IMR-90 (cell line): ENCODE measurements at regions not wholly inside any gene's neighbourhood (a gene's known extent, or its start where the extent isn't known, plus 50 kb on each side); places are given as distances from the start of the nearest gene placed in this dataset.

ENCODE experiments used
- ATAC-seq: fragments of 200-7000 bp; cut with Tn5 transposase; 2 replicates; pipeline ENCODE4 v1.9.1; 2020; ENCODE audit warnings: low read depth, mild to moderate bottlenecking, moderate library complexity
- BruUV-seq: library from RNA; stranded (reverse); fragments of 400-500 nt; replicated peaks from 2 replicates; lab custom pipeline; 2021; lab: Mats Ljungman, UMichigan
- CTCF ChIA-PET: fragments of 300-600 bp; formaldehyde crosslinking; extraction: SDS; loops from one replicate; lab custom pipeline; 2021; ENCODE audit warnings: antibody characterized with exemption; lab: Yijun Ruan, JAX
- POLR2A ChIA-PET: fragments of 300-600 bp; sonication (Branson Sonifier 250); formaldehyde crosslinking; loops from one replicate; lab custom pipeline; 2022; ENCODE audit warnings: antibody characterized with exemption; ENCODE audit not compliant: unreplicated experiment; lab: Charles Lee
- DNase-seq: peaks from one replicate; pipeline ENCODE4 v3.0.0; 2013
- H2AFZ ChIP-seq: replicated peaks from 2 replicates; pipeline ENCODE3; 2013; ENCODE audit warnings: low read length, mild to moderate bottlenecking; ENCODE audit not compliant: poor library complexity
- H2AK5ac ChIP-seq: 2 replicates; pipeline ENCODE4 v1.6.1; 2013; ENCODE audit warnings: low read depth, low read length, inconsistent platforms
- H2AK9ac ChIP-seq: replicated peaks from 2 replicates; pipeline ENCODE3; 2013; ENCODE audit warnings: mild to moderate bottlenecking, low read depth, low read length, moderate library complexity; ENCODE audit not compliant: poor library complexity
- H2BK120ac ChIP-seq: 2 replicates; pipeline ENCODE4 v1.6.1; 2013; ENCODE audit warnings: low read depth, low read length, inconsistent platforms
- H2BK15ac ChIP-seq: 3 replicates; pipeline ENCODE4 v1.6.1; 2013; ENCODE audit warnings: low read depth, low read length, inconsistent platforms
- H2BK20ac ChIP-seq: 2 replicates; pipeline ENCODE4 v1.6.1; 2013; ENCODE audit warnings: low read depth, mild to moderate bottlenecking, inconsistent platforms, low read length, moderate library complexity
- H2BK5ac ChIP-seq: 2 replicates; pipeline ENCODE4 v1.6.1; 2013; ENCODE audit warnings: mild to moderate bottlenecking, low read depth, low read length, inconsistent platforms; ENCODE audit not compliant: poor library complexity, severe bottlenecking
- H3K14ac ChIP-seq: replicated peaks from 2 replicates; pipeline ENCODE4 v1.6.1; 2013; ENCODE audit warnings: low read depth, low read length, inconsistent platforms
- H3K18ac ChIP-seq: 2 replicates; pipeline ENCODE4 v1.6.1; 2013; ENCODE audit warnings: low read depth, low read length, control low read depth
- H3K23ac ChIP-seq: 2 replicates; pipeline ENCODE4 v1.6.1; 2013; ENCODE audit warnings: low read depth, low read length, inconsistent platforms
- H3K27ac ChIP-seq: 2 replicates; pipeline ENCODE4 v1.5.1; 2013; ENCODE audit warnings: mild to moderate bottlenecking, control low read depth, low read length; ENCODE audit not compliant: insufficient read depth
- H3K27me3 ChIP-seq: 2 replicates; pipeline ENCODE4 v1.6.1; 2013; ENCODE audit warnings: low read length; ENCODE audit not compliant: control insufficient read depth, insufficient read depth
- H3K36me3 ChIP-seq: 2 replicates; pipeline ENCODE4 v1.6.1; 2013; ENCODE audit warnings: low read length, mixed read lengths; ENCODE audit not compliant: control insufficient read depth, insufficient read depth
- H3K4ac ChIP-seq: 2 replicates; pipeline ENCODE4 v1.6.1; 2013; ENCODE audit warnings: low read depth, low read length, inconsistent platforms
- H3K4me1 ChIP-seq: 2 replicates; pipeline ENCODE4 v1.6.1; 2013; ENCODE audit warnings: low read length, mixed read lengths; ENCODE audit not compliant: control insufficient read depth, insufficient read depth
- H3K4me2 ChIP-seq: 2 replicates; pipeline ENCODE4 v1.6.1; 2013; ENCODE audit warnings: low read depth, mild to moderate bottlenecking, control low read depth, low read length, moderate library complexity
- H3K4me3 ChIP-seq: 2 replicates; pipeline ENCODE4 v1.5.1; 2013; ENCODE audit warnings: low read depth, mild to moderate bottlenecking, control low read depth, low read length, moderate library complexity; ENCODE audit not compliant: insufficient read depth
- H3K56ac ChIP-seq: 2 replicates; pipeline ENCODE4 v1.6.1; 2013; ENCODE audit warnings: low read length, inconsistent platforms; ENCODE audit not compliant: insufficient read depth; ENCODE audit errors: extremely low read depth
- H3K79me1 ChIP-seq, 2 experiments: 2 replicates each; pipeline ENCODE4 v1.6.1; 2013; ENCODE audit warnings: low read length in 2 of 2, inconsistent platforms in 1 of 2, low read depth in 1 of 2
- H3K9ac ChIP-seq: 2 replicates; pipeline ENCODE4 v1.6.1; 2013; ENCODE audit warnings: low read depth, low read length, control low read depth
- H3K9me1 ChIP-seq: 2 replicates; pipeline ENCODE4 v1.6.1; 2013; ENCODE audit warnings: low read length, inconsistent platforms; ENCODE audit not compliant: insufficient read depth
- H3K9me3 ChIP-seq: 2 replicates; pipeline ENCODE4 v1.6.1; 2013; ENCODE audit warnings: low read length; ENCODE audit not compliant: control insufficient read depth, insufficient read depth
- H4K20me1 ChIP-seq: 2 replicates; pipeline ENCODE4 v1.6.1; 2013; ENCODE audit warnings: low read length, inconsistent platforms; ENCODE audit not compliant: insufficient read depth
- H4K5ac ChIP-seq: 2 replicates; pipeline ENCODE4 v1.6.1; 2013; ENCODE audit warnings: mild to moderate bottlenecking, low read depth, low read length, control low read depth
- H4K8ac ChIP-seq, 2 experiments: 2 replicates each; pipeline ENCODE4 v1.6.1; 2013; ENCODE audit warnings: low read depth in 2 of 2, low read length in 2 of 2, control low read depth in 1 of 2, inconsistent platforms in 1 of 2
- H4K91ac ChIP-seq: 2 replicates; pipeline ENCODE4 v1.6.1; 2013; ENCODE audit warnings: low read depth, low read length, inconsistent platforms; ENCODE audit not compliant: insufficient read depth
- BHLHE40 ChIP-seq: fragments of 150-350 bp; IDR thresholded peaks from 2 replicates; pipeline ENCODE4 v1.6.1; 2016; ENCODE audit warnings: mild to moderate bottlenecking, low read depth, low read length
- CEBPB ChIP-seq: IDR thresholded peaks from 2 replicates; pipeline ENCODE4 v1.6.1; 2012; ENCODE audit warnings: low read depth, low read length, improper control_type of control experiment
- CHD1 ChIP-seq: IDR thresholded peaks from 2 replicates; pipeline ENCODE4 v1.6.1; 2012; ENCODE audit warnings: low read depth, low read length, improper control_type of control experiment
- CTCF ChIP-seq: conservative IDR thresholded peaks from 2 replicates; pipeline ENCODE4 v1.5.1; 2012; ENCODE audit warnings: mild to moderate bottlenecking, low read depth, low read length, improper control_type of control experiment
- ELK1 ChIP-seq: fragments of 150-350 bp; IDR thresholded peaks from 2 replicates; pipeline ENCODE4 v1.6.1; 2016; ENCODE audit warnings: low read depth, mild to moderate bottlenecking, low read length, moderate library complexity, borderline replicate concordance
- FOS ChIP-seq: fragments of 150-350 bp; IDR thresholded peaks from 2 replicates; pipeline ENCODE4 v1.6.1; 2016; ENCODE audit warnings: low read depth, low read length
- MAFK ChIP-seq: IDR thresholded peaks from 2 replicates; pipeline ENCODE4 v1.6.1; 2012; ENCODE audit warnings: low read depth, low read length, improper control_type of control experiment
- MAZ ChIP-seq: IDR thresholded peaks from 2 replicates; pipeline ENCODE4 v1.6.1; 2012; ENCODE audit warnings: low read depth, mild to moderate bottlenecking, low read length, improper control_type of control experiment, moderate library complexity, borderline replicate concordance
- MXI1 ChIP-seq: IDR thresholded peaks from 2 replicates; pipeline ENCODE4 v1.6.1; 2012; ENCODE audit warnings: low read depth, mild to moderate bottlenecking, low read length, moderate library complexity, borderline replicate concordance
- NFE2L2 ChIP-seq: fragments of 150-350 bp; IDR thresholded peaks from 2 replicates; pipeline ENCODE4 v1.6.1; 2016; ENCODE audit warnings: low read depth, mild to moderate bottlenecking, low read length
- POLR2A ChIP-seq: IDR thresholded peaks from 2 replicates; pipeline ENCODE4 v1.6.1; 2012; ENCODE audit warnings: mild to moderate bottlenecking, low read depth, low read length
- RAD21 ChIP-seq: IDR thresholded peaks from 2 replicates; pipeline ENCODE4 v1.6.1; 2012; ENCODE audit warnings: low read length, improper control_type of control experiment
- RCOR1 ChIP-seq: IDR thresholded peaks from 2 replicates; pipeline ENCODE4 v1.6.1; 2012; ENCODE audit warnings: mild to moderate bottlenecking, low read length, improper control_type of control experiment; ENCODE audit not compliant: insufficient replicate concordance
- RFX5 ChIP-seq: IDR thresholded peaks from 2 replicates; pipeline ENCODE4 v1.8.0; 2012; ENCODE audit warnings: low read depth, mild to moderate bottlenecking, low read length, moderate library complexity
- SMC3 ChIP-seq: fragments of 150-350 bp; IDR thresholded peaks from 2 replicates; pipeline ENCODE4 v1.6.1; 2016; ENCODE audit warnings: low read depth, mild to moderate bottlenecking, antibody characterized with exemption, low read length, moderate library complexity
- USF2 ChIP-seq: fragments of 150-350 bp; IDR thresholded peaks from 2 replicates; pipeline ENCODE4 v1.6.1; 2017; ENCODE audit warnings: mild to moderate bottlenecking, antibody characterized with exemption, low read length, low read depth
- WGBS, 2 experiments: methylation state at CpG; one replicate each; pipeline versions ENCODE4 v1.1.5 to v1.1.7; 2013; ENCODE audit warnings: missing lambda C conversion rate in 2 of 2; ENCODE audit not compliant: insufficient read length in 1 of 2; ENCODE audit errors: extremely low coverage in 2 of 2; 5-methylcytosine and 5-hydroxymethylcytosine counted together
- dilution Hi-C: fragments of 300-500 bp; cut with HindIII; formaldehyde crosslinking; loops from one replicate; pipeline ENCODE4 v1.14.3; 2018; ENCODE audit warnings: low sequenced_read_pairs; ENCODE audit not compliant: unreplicated experiment
- in situ Hi-C: fragments of 300-500 bp; cut with MboI; formaldehyde crosslinking; loops from 3 replicates; pipeline ENCODE4 v1.14.3; 2019; ENCODE audit warnings: low sequenced_read_pairs, inconsistent platforms, mixed read lengths
- intact Hi-C: fragments of 100-400 bp; cut with micrococcal nuclease; formaldehyde crosslinking; loops from 2 replicates; pipeline ENCODE4 v1.10.0; 2022

- Histone ChIP-seq H3K9me3 (no peaks in the 10 kb centered on the region), H2BK120ac (no peak overlapping the region), H2AK5ac (no peak overlapping the region), H4K5ac (no peak overlapping the region), H3K23ac (no peak overlapping the region), H3K4ac (no peak overlapping the region), H3K9me1 (no peaks in the 10 kb centered on the region), H3K9ac (no peak overlapping the region), H3K56ac (no peak overlapping the region), H4K91ac (no peak overlapping the region), H3K14ac (no peak overlapping the region), H2AK9ac (no peak overlapping the region), H3K27me3 (no peaks in the 10 kb centered on the region), H3K27ac (no peak overlapping the region), H3K36me3 (no peaks in the 10 kb centered on the region), H2AFZ (no peak overlapping the region), H3K79me1 (no peaks in the 10 kb centered on the region), H3K18ac (no peak overlapping the region), H3K4me3 (no peak overlapping the region), H2BK15ac (no peak overlapping the region), H2BK5ac (no peak overlapping the region), H3K4me1 (no peaks in the 10 kb centered on the region), H4K20me1 (no peaks in the 10 kb centered on the region), H4K8ac (no peak overlapping the region), H3K4me2 (no peak overlapping the region), H2BK20ac (no peak overlapping the region)
- dilution Hi-C loops, result no loop called here
- intact Hi-C loops, result no loop called here
- BruUV-seq, result no TSS peak
- no peak for DNase-seq
- TF ChIP-seq SMC3 (no peak), RCOR1 (no peak), USF2 (no peak), CTCF (no peak), MAFK (no peak), BHLHE40 (no peak), NFE2L2 (no peak), POLR2A (no peak), CEBPB (no peak), MXI1 (no peak), FOS (no peak), RAD21 (no peak), MAZ (no peak), ELK1 (no peak), RFX5 (no peak), CHD1 (no peak)
- WGBS, 2 experiments, result 25% methylated on average over 2 of the region's 3 CpGs; no CpG with 5 or more reads in 1 of the 2 experiments
- in situ Hi-C loops, result no loop called here
- POLR2A ChIA-PET, result no interaction called here
- CTCF ChIA-PET, result interaction anchor here (0.6 kb wide), 1 partner anchor 976 kb away, joined by 6 read pairs; no protein-coding TSS in a partner anchor
- no peak for ATAC-seq
Observed at GRCh38 chr4:67394879-67395278, 150.4 kb downstream of the CENPC start.
